Left ventricle myocardium inferior (tissue), 1 donor: ENCODE measurements at regions not wholly inside any gene's neighbourhood (a gene's known extent, or its start where the extent isn't known, plus 50 kb on each side); places are given as distances from the start of the nearest gene placed in this dataset.
"Not testable (repeated sequence)": the region's sequence is repeated elsewhere in the genome, so short reads cannot be mapped to it uniquely, and the experiment has no call there.

ENCODE experiments used
- DNase-seq: peaks from one replicate; pipeline ENCODE4 v3.0.0-alpha.2; 2020
- H3K27ac ChIP-seq: fragments of 200-600 bp; replicated peaks from 2 replicates; pipeline ENCODE4 v1.8.0; 2021
- H3K27me3 ChIP-seq: fragments of 200-600 bp; 2 replicates; pipeline ENCODE4 v1.8.0; 2021; ENCODE audit warnings: low read depth
- H3K36me3 ChIP-seq: fragments of 200-600 bp; 2 replicates; pipeline ENCODE4 v1.8.0; 2021
- H3K4me1 ChIP-seq: fragments of 200-600 bp; 2 replicates; pipeline ENCODE4 v1.8.0; 2021
- H3K4me3 ChIP-seq: fragments of 200-600 bp; 2 replicates; pipeline ENCODE4 v1.8.0; 2021; ENCODE audit warnings: mild to moderate bottlenecking, moderate library complexity
- H3K9me3 ChIP-seq: fragments of 200-600 bp; replicated peaks from 2 replicates; pipeline ENCODE4 v1.8.0; 2021
- intact Hi-C: fragments of 100-400 bp; cut with micrococcal nuclease; formaldehyde crosslinking; loops from one replicate; pipeline ENCODE4 v1.11.0; 2022
- TF ChIP-seq, protein P1 (sequence below): fragments of 200-600 bp; IDR thresholded peaks from 2 replicates; pipeline ENCODE4 v1.8.0; 2021; ENCODE audit warnings: antibody characterized with exemption, mild to moderate bottlenecking, borderline replicate concordance
- donor health status: DM: no; HTN: yes; CAD: no; lungs with severe emphysema.

DNA sequence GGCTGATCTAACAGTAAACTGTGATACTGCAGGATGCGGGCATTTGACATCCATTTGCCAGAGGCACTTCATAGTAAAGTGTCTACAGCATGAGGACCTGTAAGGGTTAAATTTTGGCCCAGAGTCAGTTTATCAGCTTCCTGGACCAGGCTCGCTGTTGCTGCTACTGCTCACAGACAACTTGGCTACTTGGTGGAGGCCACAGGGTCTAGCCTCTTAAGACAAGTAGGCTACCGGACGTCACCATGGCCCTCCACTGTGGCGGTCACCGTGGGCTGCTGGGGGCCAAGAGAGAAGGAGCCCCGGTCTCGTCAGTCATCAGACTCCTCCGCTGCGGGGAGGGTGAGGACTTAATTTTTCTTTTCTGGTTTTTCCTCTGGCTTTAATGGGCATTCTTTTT lies 117.3 kb upstream of the PZP start:
- DNase-seq, result no peak
- H3K9me3 ChIP-seq, result no peaks in the 10 kb centered on the region
- TF ChIP-seq, protein P1, sequence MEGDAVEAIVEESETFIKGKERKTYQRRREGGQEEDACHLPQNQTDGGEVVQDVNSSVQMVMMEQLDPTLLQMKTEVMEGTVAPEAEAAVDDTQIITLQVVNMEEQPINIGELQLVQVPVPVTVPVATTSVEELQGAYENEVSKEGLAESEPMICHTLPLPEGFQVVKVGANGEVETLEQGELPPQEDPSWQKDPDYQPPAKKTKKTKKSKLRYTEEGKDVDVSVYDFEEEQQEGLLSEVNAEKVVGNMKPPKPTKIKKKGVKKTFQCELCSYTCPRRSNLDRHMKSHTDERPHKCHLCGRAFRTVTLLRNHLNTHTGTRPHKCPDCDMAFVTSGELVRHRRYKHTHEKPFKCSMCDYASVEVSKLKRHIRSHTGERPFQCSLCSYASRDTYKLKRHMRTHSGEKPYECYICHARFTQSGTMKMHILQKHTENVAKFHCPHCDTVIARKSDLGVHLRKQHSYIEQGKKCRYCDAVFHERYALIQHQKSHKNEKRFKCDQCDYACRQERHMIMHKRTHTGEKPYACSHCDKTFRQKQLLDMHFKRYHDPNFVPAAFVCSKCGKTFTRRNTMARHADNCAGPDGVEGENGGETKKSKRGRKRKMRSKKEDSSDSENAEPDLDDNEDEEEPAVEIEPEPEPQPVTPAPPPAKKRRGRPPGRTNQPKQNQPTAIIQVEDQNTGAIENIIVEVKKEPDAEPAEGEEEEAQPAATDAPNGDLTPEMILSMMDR, result no peak
- no peaks in the 10 kb centered on the region for H3K4me1 ChIP-seq
- peak overlapping the region; percentile 29 for H3K4me3 ChIP-seq
- intact Hi-C loops, result no loop called here
- H3K27me3 ChIP-seq, result no peaks in the 10 kb centered on the region
- no peak overlapping the region for H3K27ac ChIP-seq
- H3K36me3 ChIP-seq, result no peaks in the 10 kb centered on the region

GRCh38 chr12:9324782-9325181 lies 116.6 kb upstream of the PZP start:
- no peak overlapping the region for H3K27ac ChIP-seq
- intact Hi-C loops, result no loop called here
- H3K4me3 ChIP-seq, result no peak overlapping the region
- H3K4me1 ChIP-seq, result no peaks in the 10 kb centered on the region
- TF ChIP-seq, protein P1, result no peak
- no peak for DNase-seq
- no peaks in the 10 kb centered on the region for H3K27me3 ChIP-seq
- no peaks in the 10 kb centered on the region for H3K36me3 ChIP-seq
- no peaks in the 10 kb centered on the region for H3K9me3 ChIP-seq

- Histone ChIP-seq H3K9me3 (no peaks in the 10 kb centered on the region), H3K4me3 (no peak overlapping the region), H3K4me1 (no peaks in the 10 kb centered on the region), H3K27me3 (no peaks in the 10 kb centered on the region), H3K36me3 (no peaks in the 10 kb centered on the region), H3K27ac (no peak overlapping the region)
- intact Hi-C loops, result no loop called here
- DNase-seq, result no peak
- TF ChIP-seq, protein P1, result no peak
Observed at GRCh38 chr12:9323144-9323681, 115.0 kb upstream of the PZP start.

- H3K27ac ChIP-seq, result no peak overlapping the region
- no peaks in the 10 kb centered on the region for H3K9me3 ChIP-seq
- no peak overlapping the region for H3K4me3 ChIP-seq
- DNase-seq, result no peak
- TF ChIP-seq, protein P1, result no peak
- intact Hi-C loops, result no loop called here
- H3K4me1 ChIP-seq, result no peaks in the 10 kb centered on the region
- H3K27me3 ChIP-seq, result no peaks in the 10 kb centered on the region
- no peaks in the 10 kb centered on the region for H3K36me3 ChIP-seq
Observed at GRCh38 chr12:9319842-9320173, 111.6 kb upstream of the PZP start.

- TF ChIP-seq, protein P1, result no peak
- Histone ChIP-seq H3K4me1 (no peaks in the 10 kb centered on the region), H3K9me3 (no peaks in the 10 kb centered on the region), H3K36me3 (no peaks in the 10 kb centered on the region), H3K4me3 (no peak overlapping the region), H3K27ac (no peak overlapping the region), H3K27me3 (no peaks in the 10 kb centered on the region)
- DNase-seq, result no peak
- intact Hi-C loops, result no loop called here
Observed at GRCh38 chr12:9319044-9319841, 111.0 kb upstream of the PZP start.

DNA sequence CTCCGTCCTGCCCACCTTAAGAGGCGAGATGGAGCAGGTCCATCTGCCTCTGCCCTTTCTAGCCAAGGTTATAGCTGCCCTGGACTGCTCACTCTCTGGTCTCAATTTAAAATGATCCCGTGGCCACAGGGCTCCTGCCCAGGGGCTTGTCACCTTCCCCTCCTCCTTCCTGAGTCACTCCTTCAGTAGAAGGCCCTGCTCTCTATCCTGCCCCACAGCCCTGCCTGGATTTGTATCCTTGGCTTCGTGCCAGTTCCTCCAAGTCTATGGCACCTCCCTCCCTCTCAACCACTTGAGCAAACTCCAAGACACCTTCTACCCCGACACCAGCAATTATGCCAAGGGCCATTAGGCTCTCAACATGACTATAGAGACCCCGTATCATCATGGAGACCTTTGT lies 105.3 kb upstream of the PZP start:
- H3K9me3 ChIP-seq, DNase-seq, H3K4me3 ChIP-seq, H3K27ac ChIP-seq, H3K4me1 ChIP-seq, H3K36me3 ChIP-seq, intact Hi-C loops, H3K27me3 ChIP-seq: not testable (repeated sequence)

DNA sequence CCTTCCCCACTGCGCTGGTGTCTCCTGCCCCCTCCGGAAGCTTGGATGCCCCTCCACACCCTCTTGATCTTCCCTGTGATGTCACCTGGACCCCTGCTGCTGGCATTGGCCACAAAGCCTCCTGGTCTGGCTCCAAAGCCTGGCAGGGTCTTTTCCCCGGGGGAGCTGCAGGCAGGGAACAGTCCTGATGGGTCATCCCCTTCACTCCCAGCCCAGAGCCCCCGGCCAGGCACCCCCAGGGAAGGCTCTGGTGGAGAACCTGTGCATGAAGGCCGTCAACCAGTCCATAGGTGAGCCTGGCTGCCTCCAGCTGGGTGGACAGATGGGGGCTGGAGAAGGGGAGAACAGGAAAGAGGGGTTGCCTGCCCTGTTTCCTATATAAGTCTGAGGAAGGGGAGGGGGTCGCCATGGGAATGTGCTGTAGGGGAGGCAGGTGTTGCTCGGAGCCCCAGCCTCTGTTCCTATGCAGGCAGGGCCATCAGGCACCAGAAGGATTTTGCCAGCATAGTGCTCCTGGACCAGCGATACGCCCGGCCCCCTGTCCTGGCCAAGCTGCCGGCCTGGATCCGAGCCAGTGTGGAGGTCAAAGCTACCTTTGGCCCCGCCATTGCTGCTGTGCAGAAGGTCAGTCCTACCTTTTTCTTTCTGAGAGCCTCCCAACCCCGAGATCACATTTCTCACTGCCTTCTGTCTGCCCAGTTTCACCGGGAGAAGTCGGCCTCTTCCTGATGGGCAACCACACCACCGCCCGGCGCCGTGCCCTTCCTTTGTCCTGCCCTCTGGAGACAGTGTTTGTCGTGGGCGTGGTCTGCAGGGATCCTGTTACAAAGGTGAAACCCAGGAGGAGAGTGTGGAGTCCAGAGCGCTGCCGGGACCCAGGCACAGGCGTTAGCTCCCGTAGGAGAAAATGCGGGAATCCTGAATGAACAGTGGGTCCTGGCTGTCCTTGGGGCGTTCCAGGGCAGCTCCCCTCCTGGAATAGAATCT lies 104.5 kb upstream of the PZP start:
- H3K4me3 ChIP-seq, DNase-seq, H3K27me3 ChIP-seq, H3K9me3 ChIP-seq, H3K4me1 ChIP-seq, intact Hi-C loops, H3K27ac ChIP-seq, H3K36me3 ChIP-seq: not testable (repeated sequence)

DNA sequence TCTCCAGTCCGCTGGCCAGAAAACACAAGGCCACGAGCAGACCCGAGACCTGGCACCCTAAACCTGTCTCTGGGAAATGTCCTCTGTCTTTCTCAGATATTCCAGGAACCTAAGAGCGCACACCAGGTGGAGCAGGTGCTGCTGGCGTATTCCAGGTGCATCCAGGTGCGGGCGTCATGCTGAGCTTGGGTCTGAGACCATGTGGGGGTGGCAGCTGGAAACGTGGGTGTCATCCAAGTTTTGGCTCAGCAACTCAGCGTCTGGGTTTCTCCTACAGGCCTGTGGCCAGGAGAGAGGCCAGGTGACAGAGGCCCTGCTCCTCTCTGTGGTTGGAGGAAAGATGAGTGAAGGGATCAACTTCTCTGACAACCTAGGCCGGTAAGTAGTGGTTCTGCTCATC lies 103.3 kb upstream of the PZP start:
- peaks cover 12% of the 10 kb centered on the region for H3K36me3 ChIP-seq
- H3K27ac ChIP-seq, result not testable (repeated sequence)

More for the DNA sequence above, 103.3 kb upstream of the PZP start:
- H3K9me3 ChIP-seq, H3K27me3 ChIP-seq, H3K4me3 ChIP-seq, DNase-seq, intact Hi-C loops, H3K4me1 ChIP-seq: not testable (repeated sequence)
